ENCODE measurements at regions not wholly inside any gene's neighbourhood (a gene's known extent, or its start where the extent isn't known, plus 50 kb on each side); places are given as distances from the start of the nearest gene placed in this dataset.

DNA sequence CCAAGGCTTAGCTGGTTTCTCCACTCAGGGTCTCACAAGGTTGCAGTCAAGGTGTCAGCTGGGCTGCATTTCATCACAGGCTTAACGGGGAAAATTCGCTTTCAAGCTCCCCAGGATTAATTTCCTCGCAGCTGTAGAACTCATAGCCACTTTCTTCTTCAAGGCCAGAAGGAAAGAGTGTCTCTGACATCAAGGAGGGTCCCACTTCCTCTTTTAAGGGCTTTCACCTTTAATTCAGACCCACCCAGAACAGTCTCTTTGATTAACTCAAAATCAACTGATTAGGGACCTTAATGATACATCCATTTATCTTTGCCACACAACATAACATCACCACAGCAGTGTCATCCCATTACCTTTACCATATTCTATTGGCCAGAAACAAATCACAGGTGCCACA is 183.3 kb upstream of the ARID1B start:
- TF ChIP-seq EZH2 (IDR thresholded peaks at IDR 0.05), result no peak
- no peak for TF ChIP-seq POLR2AphosphoS5 (IDR thresholded peaks at IDR 0.05; ENCODE audit: borderline replicate concordance, low read depth, low read length)

Data from SK-N-MC (cell line).